Thoracic aorta (tissue), 2 donors: ENCODE measurements at regions not wholly inside any gene's neighbourhood (a gene's known extent, or its start where the extent isn't known, plus 50 kb on each side); places are given as distances from the start of the nearest gene placed in this dataset.

ENCODE experiments used
- ATAC-seq: fragments of 150-250 bp; one replicate; pipeline ENCODE4 v1.8.0; 2017; ENCODE audit warnings: low read depth; ENCODE audit not compliant: insufficient number of reproducible peaks, low FRiP score
- DNase-seq: peaks from one replicate; pipeline ENCODE4 v3.0.0-alpha.2; 2020; ENCODE audit warnings: low spot score
- H3K27ac ChIP-seq, 2 donors: fragments of 200-600 bp; sonication (generic); 1 replicate in 1 of 2; 2 replicates in 1 of 2; pipeline ENCODE4 v1.5.1; 2016; ENCODE audit warnings: mild to moderate bottlenecking in 2 of 2, moderate library complexity in 2 of 2
- H3K27me3 ChIP-seq: fragments of 200-600 bp; sonication (generic); replicated peaks from 2 replicates; pipeline ENCODE4 v1.6.0; 2016; ENCODE audit warnings: mild to moderate bottlenecking; ENCODE audit not compliant: insufficient read depth
- H3K36me3 ChIP-seq: fragments of 200-600 bp; sonication (generic); one replicate; pipeline ENCODE4 v1.5.1; 2016
- H3K4me1 ChIP-seq, 2 donors: fragments of 200-600 bp; sonication (generic); 1 replicate in 1 of 2; 2 replicates in 1 of 2; pipeline versions ENCODE4 v1.5.1 to v1.6.0; 2016; ENCODE audit warnings: low read depth in 2 of 2, mild to moderate bottlenecking in 1 of 2; ENCODE audit not compliant: control insufficient read depth in 1 of 2
- H3K4me3 ChIP-seq: fragments of 200-600 bp; sonication (generic); 2 replicates; pipeline ENCODE4 v1.5.1; 2016; ENCODE audit warnings: mild to moderate bottlenecking
- H3K9me3 ChIP-seq: fragments of 200-600 bp; sonication (generic); 2 replicates; pipeline ENCODE4 v1.5.1; 2016
- TF ChIP-seq, protein P1 (sequence below): fragments of 200-600 bp; sonication (generic); IDR thresholded peaks from one replicate; pipeline ENCODE4 v1.5.1; 2019; ENCODE audit warnings: antibody characterized with exemption

GRCh38 chr10:29734962-29735627, 100.3 kb upstream of the SVIL start:
- Histone ChIP-seq H3K36me3 (peaks cover 2% of the 10 kb centered on the region), H3K4me3 (peak overlapping the region; percentile 97), H3K27me3 (no peaks in the 10 kb centered on the region), H3K27ac (peak overlapping the region; percentile 97 to 99), H3K4me1 (peaks cover 9 to 60% of the 10 kb centered on the region in 2 donors), H3K9me3 (no peaks in the 10 kb centered on the region)
- TF ChIP-seq, protein P1, sequence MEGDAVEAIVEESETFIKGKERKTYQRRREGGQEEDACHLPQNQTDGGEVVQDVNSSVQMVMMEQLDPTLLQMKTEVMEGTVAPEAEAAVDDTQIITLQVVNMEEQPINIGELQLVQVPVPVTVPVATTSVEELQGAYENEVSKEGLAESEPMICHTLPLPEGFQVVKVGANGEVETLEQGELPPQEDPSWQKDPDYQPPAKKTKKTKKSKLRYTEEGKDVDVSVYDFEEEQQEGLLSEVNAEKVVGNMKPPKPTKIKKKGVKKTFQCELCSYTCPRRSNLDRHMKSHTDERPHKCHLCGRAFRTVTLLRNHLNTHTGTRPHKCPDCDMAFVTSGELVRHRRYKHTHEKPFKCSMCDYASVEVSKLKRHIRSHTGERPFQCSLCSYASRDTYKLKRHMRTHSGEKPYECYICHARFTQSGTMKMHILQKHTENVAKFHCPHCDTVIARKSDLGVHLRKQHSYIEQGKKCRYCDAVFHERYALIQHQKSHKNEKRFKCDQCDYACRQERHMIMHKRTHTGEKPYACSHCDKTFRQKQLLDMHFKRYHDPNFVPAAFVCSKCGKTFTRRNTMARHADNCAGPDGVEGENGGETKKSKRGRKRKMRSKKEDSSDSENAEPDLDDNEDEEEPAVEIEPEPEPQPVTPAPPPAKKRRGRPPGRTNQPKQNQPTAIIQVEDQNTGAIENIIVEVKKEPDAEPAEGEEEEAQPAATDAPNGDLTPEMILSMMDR, result no peak
- no peak for DNase-seq
- ATAC-seq, result peak; percentile 4

GRCh38 chr10:29734640-29734961, 99.8 kb upstream of the SVIL start:
- TF ChIP-seq, protein P1, result no peak
- H3K27me3 ChIP-seq, result no peaks in the 10 kb centered on the region
- peaks cover 9 to 60% of the 10 kb centered on the region in 2 donors for H3K4me1 ChIP-seq
- ATAC-seq, result no peak
- H3K36me3 ChIP-seq, result peaks cover 5% of the 10 kb centered on the region
- H3K9me3 ChIP-seq, result no peaks in the 10 kb centered on the region
- peak overlapping the region; percentile 97 for H3K4me3 ChIP-seq
- H3K27ac ChIP-seq, result peak overlapping the region; percentile 97 to 99
- DNase-seq, result no peak

- TF ChIP-seq, protein P1, result no peak
- Histone ChIP-seq H3K4me1 (peaks cover 17 to 69% of the 10 kb centered on the region in 2 donors), H3K4me3 (peak overlapping the region; percentile 97), H3K9me3 (no peaks in the 10 kb centered on the region), H3K27me3 (no peaks in the 10 kb centered on the region), H3K36me3 (peaks cover 8% of the 10 kb centered on the region), H3K27ac (peak overlapping the region; percentile 97 to 99)
- DNase-seq, result no peak
- ATAC-seq, result no peak
Measured at GRCh38 chr10:29733323-29733722, 98.6 kb upstream of the SVIL start.

- TF ChIP-seq, protein P1, result no peak
- Histone ChIP-seq H3K27me3 (no peaks in the 10 kb centered on the region), H3K27ac (peak overlapping the region; percentile 97 to 99), H3K4me3 (peak overlapping the region; percentile 97), H3K4me1 (peaks cover 20 to 73% of the 10 kb centered on the region in 2 donors), H3K9me3 (no peaks in the 10 kb centered on the region), H3K36me3 (peaks cover 8% of the 10 kb centered on the region)
- ATAC-seq, result no peak
- no peak for DNase-seq
Measured at GRCh38 chr10:29732918-29733317, 98.1 kb upstream of the SVIL start.

DNA sequence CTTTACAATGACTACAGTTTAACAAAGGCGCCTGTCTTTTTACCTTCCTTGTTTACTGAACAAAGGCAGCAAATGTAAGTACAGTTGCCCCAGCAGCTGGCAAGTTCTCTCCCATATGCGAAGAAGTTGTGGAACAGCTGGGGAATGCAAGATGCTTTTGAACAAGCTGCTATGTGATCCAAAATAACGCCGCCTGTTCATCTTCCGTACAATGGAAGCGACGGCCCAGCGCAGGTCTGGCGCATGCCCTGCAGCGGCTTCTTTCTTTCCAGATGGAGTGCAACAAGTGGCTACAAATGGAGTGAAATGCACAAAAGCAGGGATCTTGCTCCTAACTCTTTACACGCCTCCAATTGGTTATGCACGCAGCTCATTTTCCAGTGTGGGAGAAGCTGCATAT, 97.0 kb upstream of the SVIL start:
- DNase-seq, result no peak
- no peak for ATAC-seq
- TF ChIP-seq, protein P1, result no peak
- Histone ChIP-seq H3K9me3 (no peaks in the 10 kb centered on the region), H3K27ac (peak overlapping the region; percentile 36 to 48), H3K4me1 (peaks cover 31 to 76% of the 10 kb centered on the region in 2 donors), H3K27me3 (no peaks in the 10 kb centered on the region), H3K4me3 (peak overlapping the region; percentile 51), H3K36me3 (peaks cover 8% of the 10 kb centered on the region)
